WTC11 (cell line): ENCODE measurements at regions not wholly inside any gene's neighbourhood (a gene's known extent, or its start where the extent isn't known, plus 50 kb on each side); places are given as distances from the start of the nearest gene placed in this dataset.

ENCODE experiments used
- ATAC-seq: fragments of 200-7000 bp; cut with Tn5 transposase; 2 replicates; pipeline ENCODE4 v1.10.0; 2021; ENCODE audit warnings: mild to moderate bottlenecking, moderate library complexity
- CTCF ChIA-PET: fragments of 300-600 bp; sonication (Branson Sonifier 250); formaldehyde crosslinking; loops from one replicate; lab custom pipeline; 2021; ENCODE audit warnings: antibody characterized with exemption; lab: Charles Lee
- POLR2A ChIA-PET: fragments of 350-600 bp; sonication (Branson Sonifier 250); formaldehyde crosslinking; loops from one replicate; lab custom pipeline; 2021; ENCODE audit warnings: antibody characterized with exemption; lab: Charles Lee
- DNase-seq: peaks from one replicate; pipeline ENCODE4 v3.0.0; 2021; ENCODE audit warnings: low spot score
- H3K27ac Mint-ChIP-seq: 2 replicates; pipeline ENCODE4 v1.8.0; 2021; ENCODE audit warnings: mixed read lengths
- H3K27me3 Mint-ChIP-seq: 2 replicates; pipeline ENCODE4 v1.8.0; 2021; ENCODE audit warnings: low read depth, mild to moderate bottlenecking, moderate library complexity, mixed read lengths
- H3K36me3 Mint-ChIP-seq: 2 replicates; pipeline ENCODE4 v1.8.0; 2021; ENCODE audit warnings: mixed read lengths
- H3K4me1 Mint-ChIP-seq: 2 replicates; pipeline ENCODE4 v1.8.0; 2022; ENCODE audit warnings: mixed read lengths
- H3K4me3 Mint-ChIP-seq: 2 replicates; pipeline ENCODE4 v1.8.0; 2021; ENCODE audit warnings: mild to moderate bottlenecking, moderate library complexity, mixed read lengths
- H3K9me3 Mint-ChIP-seq: 2 replicates; pipeline ENCODE4 v1.8.0; 2021; ENCODE audit warnings: mixed read lengths
- AR ChIP-seq: fragments of 250-450 bp; sonication (Bioruptor Pico); IDR thresholded peaks from 2 replicates; pipeline ENCODE4 v1.9.0; 2021; ENCODE audit warnings: mild to moderate bottlenecking
- ATF6 ChIP-seq: sonication (generic); formaldehyde crosslinking; IDR thresholded peaks from 2 replicates; pipeline ENCODE4 v1.8.1; 2023; ENCODE audit warnings: mild to moderate bottlenecking, missing genetic modification reagents
- ELF4 ChIP-seq: sonication (generic); formaldehyde crosslinking; IDR thresholded peaks from 2 replicates; pipeline ENCODE4 v1.8.1; 2022; ENCODE audit warnings: low read depth, mild to moderate bottlenecking, moderate library complexity, missing genetic modification reagents
- EMX1 ChIP-seq: fragments of 250-450 bp; sonication (Bioruptor Pico); IDR thresholded peaks from 2 replicates; pipeline ENCODE4 v1.8.0; 2021; ENCODE audit warnings: mild to moderate bottlenecking
- ETV6 ChIP-seq: sonication (generic); formaldehyde crosslinking; IDR thresholded peaks from 2 replicates; pipeline ENCODE4 v1.8.1; 2022; ENCODE audit warnings: mild to moderate bottlenecking, missing genetic modification reagents
- FOXP1 ChIP-seq: sonication (generic); formaldehyde crosslinking; IDR thresholded peaks from 2 replicates; pipeline ENCODE4 v1.8.0; 2022; ENCODE audit warnings: missing genetic modification reagents, mild to moderate bottlenecking, moderate library complexity, borderline replicate concordance
- GRHL2 ChIP-seq: fragments of 250-450 bp; sonication (Bioruptor Pico); IDR thresholded peaks from 2 replicates; pipeline ENCODE4 v1.8.0; 2022; ENCODE audit warnings: mild to moderate bottlenecking, moderate library complexity; ENCODE audit not compliant: insufficient replicate concordance, severe bottlenecking
- IRF2 ChIP-seq: sonication (generic); formaldehyde crosslinking; IDR thresholded peaks from 2 replicates; pipeline ENCODE4 v1.8.0; 2022; ENCODE audit warnings: low read depth, missing genetic modification reagents, borderline replicate concordance
- KAT7 ChIP-seq: sonication (generic); formaldehyde crosslinking; IDR thresholded peaks from 2 replicates; pipeline ENCODE4 v1.8.1; 2023; ENCODE audit warnings: missing genetic modification reagents, mild to moderate bottlenecking, borderline replicate concordance
- MLX ChIP-seq: sonication (generic); formaldehyde crosslinking; IDR thresholded peaks from 2 replicates; pipeline ENCODE4 v1.8.1; 2023; ENCODE audit warnings: mild to moderate bottlenecking, missing genetic modification reagents, moderate library complexity
- MYBL2 ChIP-seq: sonication (generic); formaldehyde crosslinking; IDR thresholded peaks from 2 replicates; pipeline ENCODE4 v1.8.1; 2023; ENCODE audit warnings: mild to moderate bottlenecking, moderate library complexity, missing genetic modification reagents
- NR3C1 ChIP-seq: sonication (generic); formaldehyde crosslinking; conservative IDR thresholded peaks from 2 replicates; pipeline ENCODE4 v1.8.1; 2023; ENCODE audit warnings: low read depth, mild to moderate bottlenecking, missing genetic modification reagents
- PREB ChIP-seq: sonication (generic); formaldehyde crosslinking; IDR thresholded peaks from 2 replicates; pipeline ENCODE4 v1.8.1; 2022; ENCODE audit warnings: mild to moderate bottlenecking, missing genetic modification reagents, moderate library complexity, borderline replicate concordance
- PRRX2 ChIP-seq: fragments of 250-450 bp; sonication (Bioruptor Pico); IDR thresholded peaks from 2 replicates; pipeline ENCODE4 v1.8.0; 2021; ENCODE audit warnings: mild to moderate bottlenecking
- RORB ChIP-seq: fragments of 250-450 bp; sonication (Bioruptor Pico); IDR thresholded peaks from 2 replicates; pipeline ENCODE4 v1.9.0; 2021; ENCODE audit warnings: mild to moderate bottlenecking
- SMAD3 ChIP-seq: sonication (generic); formaldehyde crosslinking; IDR thresholded peaks from 2 replicates; pipeline ENCODE4 v1.8.0; 2022; ENCODE audit warnings: missing genetic modification reagents, mild to moderate bottlenecking, borderline replicate concordance
- SP1 ChIP-seq: sonication (generic); formaldehyde crosslinking; conservative IDR thresholded peaks from 2 replicates; pipeline ENCODE4 v1.8.1; 2022; ENCODE audit warnings: missing genetic modification reagents
- USF1 ChIP-seq: sonication (generic); formaldehyde crosslinking; IDR thresholded peaks from 2 replicates; pipeline ENCODE4 v1.8.0; 2022; ENCODE audit warnings: mild to moderate bottlenecking, missing genetic modification reagents
- ZBTB43 ChIP-seq: sonication (generic); formaldehyde crosslinking; IDR thresholded peaks from 2 replicates; pipeline ENCODE4 v1.8.1; 2023; ENCODE audit warnings: mild to moderate bottlenecking, missing genetic modification reagents
- ZNF121 ChIP-seq: sonication (generic); formaldehyde crosslinking; IDR thresholded peaks from 2 replicates; pipeline ENCODE4 v1.8.0; 2023; ENCODE audit warnings: missing genetic modification reagents
- ZNF138 ChIP-seq: sonication (generic); formaldehyde crosslinking; conservative IDR thresholded peaks from 2 replicates; pipeline ENCODE4 v1.8.1; 2022; ENCODE audit warnings: mild to moderate bottlenecking, moderate library complexity, missing genetic modification reagents
- ZNF416 ChIP-seq: fragments of 250-450 bp; sonication (Bioruptor Pico); IDR thresholded peaks from 2 replicates; pipeline ENCODE4 v1.9.0; 2021; ENCODE audit warnings: mild to moderate bottlenecking, inconsistent platforms
- ZSCAN18 ChIP-seq: fragments of 250-450 bp; sonication (Bioruptor Pico); IDR thresholded peaks from 2 replicates; pipeline ENCODE4 v2.1.2; 2022; ENCODE audit warnings: mild to moderate bottlenecking, moderate library complexity
- TF ChIP-seq, protein P1 (sequence below): sonication (generic); formaldehyde crosslinking; IDR thresholded peaks from 2 replicates; pipeline ENCODE4 v1.8.0; 2023; ENCODE audit warnings: missing genetic modification reagents

DNA sequence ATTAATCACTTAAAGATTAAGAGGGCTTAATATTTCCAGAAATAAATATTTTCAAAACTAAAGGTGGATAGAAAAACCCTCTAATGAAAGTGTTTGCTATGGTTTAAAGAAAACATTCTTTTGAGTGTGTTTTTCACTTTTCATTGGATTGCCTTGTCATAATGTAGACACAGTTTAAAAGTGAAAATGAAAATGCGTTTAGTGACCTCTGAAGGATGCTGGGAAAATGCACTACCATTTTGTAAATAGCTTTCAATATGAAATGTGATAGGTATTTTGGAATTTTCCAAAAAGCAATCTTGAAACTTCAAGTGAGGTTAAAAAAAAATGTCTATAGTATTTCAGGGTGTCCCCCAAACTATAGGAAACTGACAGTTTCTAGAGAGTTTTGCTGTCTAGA is 642.2 kb downstream of the C4orf33 start:
- CTCF ChIA-PET: no interaction called here
- DNase-seq: no peak
- no peak for ATAC-seq
- H3K4me1 Mint-ChIP-seq: no peaks in the 10 kb centered on the region
- no peak overlapping the region for H3K4me3 Mint-ChIP-seq
- no peak for TF ChIP-seq USF1 (CRISPR knock-in tag)
- no peak for TF ChIP-seq ZNF416
- TF ChIP-seq KAT7 (CRISPR knock-in tag): no peak
- no peak for TF ChIP-seq EMX1 (CRISPR knock-in tag)
- no peak for TF ChIP-seq NR3C1 (CRISPR knock-in tag)
- TF ChIP-seq ZBTB43 (CRISPR knock-in tag): no peak
- TF ChIP-seq GRHL2 (CRISPR knock-in tag): no peak
- no peak for TF ChIP-seq SMAD3
- TF ChIP-seq RORB (CRISPR knock-in tag): no peak
- TF ChIP-seq ATF6 (CRISPR knock-in tag): no peak
- TF ChIP-seq, all 79 proteins: peak for 0
- POLR2A ChIA-PET: no interaction called here
- H3K27me3 Mint-ChIP-seq: no peaks in the 10 kb centered on the region
- no peaks in the 10 kb centered on the region for H3K9me3 Mint-ChIP-seq
- no peak overlapping the region for H3K27ac Mint-ChIP-seq
- no peaks in the 10 kb centered on the region for H3K36me3 Mint-ChIP-seq

- Mint-ChIP-seq H3K27ac (no peak overlapping the region), H3K4me1 (peaks cover 12% of the 10 kb centered on the region), H3K27me3 (no peaks in the 10 kb centered on the region), H3K9me3 (peaks cover 5% of the 10 kb centered on the region), H3K36me3 (peaks cover 5% of the 10 kb centered on the region; the same call in 1 of the 2 replicates), H3K4me3 (no peak overlapping the region)
- ChIA-PET CTCF (no interaction called here), POLR2A (no interaction called here)
- ATAC-seq: peak; percentile 41
- DNase-seq: no peak
- TF ChIP-seq IRF2 (no peak), ZSCAN18 (CRISPR knock-in tag) (no peak), PRRX2 (no peak), SP1 (CRISPR knock-in tag) (no peak), AR (CRISPR knock-in tag) (no peak), FOXP1 (CRISPR knock-in tag) (no peak), MLX (CRISPR knock-in tag) (no peak), ATF6 (CRISPR knock-in tag) (no peak), ZNF121 (CRISPR knock-in tag) (no peak), ZNF416 (no peak), ZNF138 (CRISPR knock-in tag) (no peak), MYBL2 (no peak), ETV6 (CRISPR knock-in tag) (no peak), PREB (CRISPR knock-in tag) (no peak), ELF4 (CRISPR knock-in tag) (no peak)
- TF ChIP-seq, protein P1, sequence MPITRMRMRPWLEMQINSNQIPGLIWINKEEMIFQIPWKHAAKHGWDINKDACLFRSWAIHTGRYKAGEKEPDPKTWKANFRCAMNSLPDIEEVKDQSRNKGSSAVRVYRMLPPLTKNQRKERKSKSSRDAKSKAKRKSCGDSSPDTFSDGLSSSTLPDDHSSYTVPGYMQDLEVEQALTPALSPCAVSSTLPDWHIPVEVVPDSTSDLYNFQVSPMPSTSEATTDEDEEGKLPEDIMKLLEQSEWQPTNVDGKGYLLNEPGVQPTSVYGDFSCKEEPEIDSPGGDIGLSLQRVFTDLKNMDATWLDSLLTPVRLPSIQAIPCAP (CRISPR knock-in tag): no peak
These were observed 651.8 kb downstream of the C4orf33 start for GRCh38 chr4:129747756-129748155.
